SK-N-MC (cell line): ENCODE measurements at regions not wholly inside any gene's neighbourhood (a gene's known extent, or its start where the extent isn't known, plus 50 kb on each side); places are given as distances from the start of the nearest gene placed in this dataset.

ENCODE experiments used
- EZH2 ChIP-seq: fragments of 200-600 bp; sonication (generic); IDR thresholded peaks from one replicate; pipeline ENCODE4 v1.6.1; 2017; ENCODE audit warnings: antibody characterized with exemption
- POLR2AphosphoS5 ChIP-seq: IDR thresholded peaks from 2 replicates; pipeline ENCODE4 v1.6.1; 2012; ENCODE audit warnings: mild to moderate bottlenecking, low read depth, low read length, borderline replicate concordance

GRCh38 chr12:75742048-75742447 is 230.6 kb upstream of the KRR1 start:
- TF ChIP-seq POLR2AphosphoS5 (no peak), EZH2 (no peak)
